ENCODE measurements at regions not wholly inside any gene's neighbourhood (a gene's known extent, or its start where the extent isn't known, plus 50 kb on each side); places are given as distances from the start of the nearest gene placed in this dataset.

- no peak overlapping the region for H3K4me3 ChIP-seq (ENCODE audit: low read depth, low read length)
- CTCF ChIA-PET = interaction anchor here (0.8 to 1.9 kb wide), 2 partner anchors 10 to 1337 kb away, joined by 3 to 10 read pairs; no protein-coding TSS in a partner anchor
- TF ChIP-seq CTCF (IDR thresholded peaks at IDR 0.05; ENCODE audit: insufficient read depth, low read length, missing control alignments) = no peak
- POLR2A ChIA-PET = no interaction called here
- DNase-seq (ENCODE audit: low read depth, low spot score) = no peak
These were observed 613.5 kb downstream of the TLE4 start for GRCh38 chr9:80185112-80185738.

GRCh38 chr9:80177949-80178480 is 606.2 kb downstream of the TLE4 start:
- ChIA-PET POLR2A (no interaction called here), CTCF (interaction anchor here (1.1 to 1.3 kb wide), 2 partner anchors 9 to 10 kb away, joined by 3 to 4 read pairs; no protein-coding TSS in a partner anchor)

GRCh38 chr9:80175286-80176150 is 603.8 kb downstream of the TLE4 start:
- ChIA-PET CTCF (interaction anchor here (0.7 to 3.3 kb wide), 14 partner anchors 9 to 593 kb away, joined by 3 to 18 read pairs (median 4); no protein-coding TSS in a partner anchor), POLR2A (no interaction called here)
- no peak for DNase-seq (ENCODE audit: low read depth, low spot score)
- H3K4me3 ChIP-seq (ENCODE audit: low read depth, low read length) = no peak overlapping the region
- TF ChIP-seq CTCF (IDR thresholded peaks at IDR 0.05; ENCODE audit: insufficient read depth, low read length, missing control alignments) = peak; percentile 45

More at GRCh38 chr9:80177949-80178480, 606.2 kb downstream of the TLE4 start:
- DNase-seq (ENCODE audit: low read depth, low spot score) = no peak
- no peak overlapping the region for H3K4me3 ChIP-seq (ENCODE audit: low read depth, low read length)
- no peak for TF ChIP-seq CTCF (IDR thresholded peaks at IDR 0.05; ENCODE audit: insufficient read depth, low read length, missing control alignments)

GRCh38 chr9:80163889-80164288 is 592.1 kb downstream of the TLE4 start:
- ChIA-PET POLR2A (no interaction called here), CTCF (interaction anchor here (2.8 kb wide), 1 partner anchor 11 kb away, joined by 16 read pairs; no protein-coding TSS in a partner anchor)
- TF ChIP-seq CTCF (IDR thresholded peaks at IDR 0.05; ENCODE audit: insufficient read depth, low read length, missing control alignments) = no peak
- DNase-seq (ENCODE audit: low read depth, low spot score) = no peak
- H3K4me3 ChIP-seq (ENCODE audit: low read depth, low read length) = no peak overlapping the region

- CTCF ChIA-PET = interaction anchor here (1.2 to 1.8 kb wide), 2 partner anchors 9 to 13 kb away, joined by 3 to 6 read pairs; no protein-coding TSS in a partner anchor
- POLR2A ChIA-PET = no interaction called here
- H3K4me3 ChIP-seq (ENCODE audit: low read depth, low read length) = no peak overlapping the region
- DNase-seq (ENCODE audit: low read depth, low spot score) = no peak
- TF ChIP-seq CTCF (IDR thresholded peaks at IDR 0.05; ENCODE audit: insufficient read depth, low read length, missing control alignments) = no peak
These were observed 586.9 kb downstream of the TLE4 start for GRCh38 chr9:80158554-80159170.
